HG02943 (cell line): ENCODE measurements at regions not wholly inside any gene's neighbourhood (a gene's known extent, or its start where the extent isn't known, plus 50 kb on each side); places are given as distances from the start of the nearest gene placed in this dataset.
"Not testable (repeated sequence)": the region's sequence is repeated elsewhere in the genome, so short reads cannot be mapped to it uniquely, and the experiment has no call there.

Experiments
- ATAC-seq: cut with Tn5 transposase; IDR thresholded peaks from one replicate; pipeline ENCODE4 v1.9.1; 2021; ENCODE audit warnings: mild to moderate bottlenecking, low read depth, moderate library complexity; ENCODE audit not compliant: unreplicated experiment

- no peak for ATAC-seq
Observed at GRCh38 chr17:27049104-27049784, 244.7 kb upstream of the WSB1 start.

GRCh38 chr17:27065588-27065987, 228.3 kb upstream of the WSB1 start:
- no peak for ATAC-seq

DNA sequence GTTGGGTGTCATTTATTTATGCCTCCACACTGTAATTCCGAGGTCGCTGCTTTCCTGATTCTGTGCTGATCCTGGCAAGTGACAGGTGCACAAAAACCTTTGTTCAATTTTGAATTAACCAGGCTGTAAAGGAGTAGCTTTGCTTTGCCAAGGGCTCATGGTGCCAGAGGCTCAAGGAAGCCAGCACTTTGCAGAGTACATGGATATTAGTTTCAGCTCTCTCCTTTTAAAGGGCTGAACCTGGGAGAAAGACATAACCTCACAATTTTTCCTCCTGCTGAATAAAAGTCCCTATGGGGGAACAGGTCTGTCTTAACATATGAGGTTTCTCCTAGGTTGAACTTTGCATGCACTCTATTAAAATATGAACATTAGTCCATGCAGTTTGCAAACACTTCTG, 227.6 kb upstream of the WSB1 start:
- ATAC-seq = no peak

DNA sequence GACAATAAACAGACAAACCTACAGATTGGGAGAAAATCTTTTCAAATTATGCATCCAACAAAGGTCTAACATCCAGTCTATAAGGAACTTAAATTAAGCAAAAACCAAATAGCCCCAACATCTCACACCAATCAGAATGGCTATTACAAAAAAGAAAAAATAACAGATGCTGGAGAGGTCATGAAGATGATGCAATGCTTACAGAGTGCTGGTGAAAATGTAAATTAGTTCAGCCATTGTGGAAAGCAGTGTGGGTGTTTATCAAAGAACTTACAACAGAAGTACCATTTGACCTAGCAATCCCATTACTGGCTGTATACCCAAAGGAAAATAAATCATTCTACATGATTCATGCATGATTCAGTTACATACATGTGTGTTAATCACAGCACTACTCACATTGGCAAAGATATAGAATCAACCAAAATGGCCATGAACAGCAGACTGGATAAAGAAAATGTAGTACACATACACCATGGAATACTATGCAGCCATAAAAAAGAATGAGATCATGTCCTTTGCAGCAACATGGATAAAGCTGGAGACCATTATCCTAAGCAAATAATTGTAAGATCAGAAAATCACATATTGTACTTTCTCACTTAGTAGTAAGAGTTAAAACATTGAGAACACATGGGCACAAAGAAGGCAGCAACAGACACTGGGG, 223.9 kb upstream of the WSB1 start:
- ATAC-seq = no peak

- ATAC-seq = no peak
Observed at GRCh38 chr17:27070836-27071235, 223.1 kb upstream of the WSB1 start.

DNA sequence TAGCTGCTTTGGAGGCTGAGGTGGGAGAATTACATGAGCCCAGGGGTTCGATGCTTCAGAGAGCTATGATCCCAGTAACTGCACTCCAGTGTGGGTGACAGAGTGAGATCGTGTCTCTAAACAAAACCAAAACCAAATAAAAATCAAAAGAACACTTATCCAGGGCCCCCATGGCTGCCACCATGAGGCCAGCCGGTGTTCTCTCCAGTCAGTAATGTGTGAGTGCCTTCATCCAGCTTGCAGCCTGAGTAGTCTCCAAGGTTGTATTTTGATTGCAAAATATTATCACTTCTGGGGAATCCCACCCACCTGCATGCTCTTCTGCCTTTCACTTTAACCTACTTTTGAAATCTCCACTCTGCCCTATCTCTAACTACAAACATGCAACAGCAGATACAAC, 221.0 kb upstream of the WSB1 start:
- ATAC-seq = no peak

DNA sequence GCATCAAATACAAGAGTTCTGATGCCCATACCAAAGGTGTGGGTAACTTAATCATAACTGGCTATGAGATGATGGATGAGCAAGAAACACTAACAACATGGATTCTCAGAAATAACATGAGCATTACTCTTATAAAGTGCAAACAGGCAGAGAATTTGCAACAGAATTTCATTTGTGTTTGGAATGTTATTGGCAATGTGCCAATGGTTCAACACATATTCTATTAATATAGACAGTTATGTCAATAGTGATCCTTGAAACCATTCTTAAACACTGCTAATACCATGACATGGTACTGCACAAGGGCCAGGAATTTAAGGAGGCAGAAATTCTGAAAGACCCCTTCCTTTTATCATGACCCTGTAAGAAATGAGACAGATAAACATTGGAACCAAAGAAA, 217.1 kb upstream of the WSB1 start:
- no peak for ATAC-seq

GRCh38 chr17:27078296-27078695, 215.6 kb upstream of the WSB1 start:
- ATAC-seq = no peak

- no peak for ATAC-seq
Observed at GRCh38 chr17:27079660-27080059, 214.3 kb upstream of the WSB1 start.

GRCh38 chr17:27081002-27081638, 212.8 kb upstream of the WSB1 start:
- ATAC-seq = no peak

GRCh38 chr17:27082023-27082774, 211.7 kb upstream of the WSB1 start:
- ATAC-seq = no peak

GRCh38 chr17:27082775-27083154, 211.1 kb upstream of the WSB1 start:
- no peak for ATAC-seq

- no peak for ATAC-seq
Observed at GRCh38 chr17:27083408-27084185, 210.3 kb upstream of the WSB1 start.

- no peak for ATAC-seq
Observed at GRCh38 chr17:27085517-27085916, 208.4 kb upstream of the WSB1 start.

- no peak for ATAC-seq
Observed at GRCh38 chr17:27086526-27086925, 207.4 kb upstream of the WSB1 start.

DNA sequence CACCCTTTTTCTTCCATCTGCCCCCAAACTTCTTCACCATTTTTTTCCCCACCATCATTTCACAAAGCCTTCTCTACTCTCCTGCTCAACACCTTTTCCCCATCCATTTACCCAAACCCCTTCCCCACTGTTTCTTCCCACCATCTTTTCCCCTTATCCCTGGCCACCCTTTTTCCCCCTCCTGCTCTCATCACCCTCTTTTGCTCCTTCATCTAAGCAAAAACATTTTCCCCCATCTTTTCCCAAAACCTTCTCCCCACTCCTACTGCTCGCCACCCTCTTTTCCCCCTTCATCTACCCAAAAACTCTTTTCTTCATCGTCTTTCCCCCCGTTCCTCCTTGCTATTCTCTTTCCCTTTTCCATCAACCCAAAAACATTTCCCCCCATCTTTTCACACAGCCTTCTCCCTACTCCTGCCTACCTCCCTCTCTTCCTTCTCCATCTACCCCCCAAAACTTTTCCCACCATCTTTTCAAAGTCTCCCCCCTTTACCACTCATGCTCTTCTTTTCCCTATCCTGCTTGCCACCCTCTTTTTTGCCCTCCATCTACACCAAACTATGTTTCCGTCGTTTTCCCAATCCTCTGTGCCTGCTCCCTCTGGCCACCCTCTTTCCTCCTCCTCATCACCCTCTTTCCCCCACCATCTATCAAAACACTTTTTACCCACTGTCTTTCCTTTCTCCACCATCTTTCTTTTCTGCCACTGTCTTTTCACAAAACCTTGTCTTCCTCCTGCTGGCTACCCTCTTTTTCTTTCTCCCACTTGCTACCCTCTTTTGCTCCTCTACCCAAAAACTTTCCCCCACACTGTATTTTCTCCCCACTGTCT, 205.8 kb upstream of the WSB1 start:
- no peak for ATAC-seq

DNA sequence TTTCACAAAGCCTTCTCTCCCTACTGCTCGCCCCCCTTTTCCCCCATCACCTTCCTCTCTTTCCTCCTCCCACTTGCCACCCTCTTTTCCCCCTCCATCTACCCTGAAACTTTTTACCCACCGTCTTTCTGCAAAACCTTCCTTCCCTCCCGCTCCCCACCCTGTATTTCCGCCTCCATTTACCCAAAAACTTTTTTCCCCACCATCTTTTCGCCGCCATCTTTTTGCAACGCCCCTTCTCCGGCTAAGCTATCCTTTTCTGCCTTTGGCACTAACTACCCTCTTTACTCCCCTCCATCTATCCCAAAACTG, 205.2 kb upstream of the WSB1 start:
- no peak for ATAC-seq

DNA sequence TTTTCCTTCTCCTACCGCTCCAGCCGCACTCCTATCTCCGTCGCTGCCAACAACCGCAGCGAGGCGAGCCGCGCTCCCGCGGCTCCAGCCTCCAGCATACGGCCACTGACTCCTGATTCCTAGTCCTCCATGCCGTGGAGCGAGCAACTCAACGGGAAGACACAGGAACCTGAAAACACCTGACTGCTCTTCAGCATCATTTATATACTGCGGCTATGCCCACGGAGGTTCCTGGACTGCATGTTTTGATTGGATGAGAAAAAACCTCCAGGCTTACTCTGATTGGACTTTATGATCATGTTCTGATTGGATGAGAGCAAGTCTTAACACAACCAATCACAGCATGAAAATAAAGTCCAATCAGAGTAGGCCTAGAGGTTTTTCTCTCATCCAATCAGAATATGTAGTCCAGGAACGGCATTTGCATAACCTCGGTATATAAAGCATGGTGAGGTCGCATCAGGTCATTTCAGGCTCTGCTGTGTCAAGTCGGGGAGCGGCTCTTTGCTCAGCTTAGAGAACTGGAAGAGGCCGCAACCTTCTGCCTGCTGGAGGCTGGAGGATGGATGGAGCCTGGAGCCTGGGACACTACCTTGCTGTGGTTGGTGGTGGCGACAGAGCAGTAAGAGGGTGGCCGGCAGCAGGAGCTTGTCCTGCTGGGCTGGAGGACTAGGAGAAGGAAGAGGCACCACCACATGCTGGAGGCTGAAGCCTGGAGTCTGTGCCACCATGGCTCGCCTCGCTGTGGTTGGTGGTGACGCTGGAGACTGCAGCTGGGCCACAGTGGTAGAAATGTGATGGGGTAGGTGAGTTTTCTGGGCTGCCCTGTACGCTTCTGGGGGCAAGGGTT, 204.6 kb upstream of the WSB1 start:
- not testable (repeated sequence) for ATAC-seq

DNA sequence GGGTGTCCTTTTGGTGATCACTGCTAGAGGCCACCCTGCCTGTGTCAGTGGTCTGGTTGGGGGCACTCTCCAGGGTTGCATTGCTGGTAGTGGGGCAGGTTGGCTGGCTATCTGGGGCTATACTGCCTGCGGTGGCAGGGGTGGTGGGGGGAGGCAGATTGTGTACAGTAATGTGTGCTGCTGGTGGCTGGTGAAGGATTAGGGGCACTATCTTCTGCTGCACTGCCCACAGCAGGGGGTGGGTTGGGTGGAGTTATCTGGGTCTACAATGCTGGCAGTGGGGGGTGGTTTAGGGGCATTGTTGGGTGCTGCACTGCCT, 204.0 kb upstream of the WSB1 start:
- ATAC-seq = no peak
